Activated CD8-positive, alpha-beta memory T cell treated with anti-CD3 and anti-CD28 coated beads for 48 hours (primary cell): ENCODE measurements at regions not wholly inside any gene's neighbourhood (a gene's known extent, or its start where the extent isn't known, plus 50 kb on each side); places are given as distances from the start of the nearest gene placed in this dataset.
"Not testable (repeated sequence)": the region's sequence is repeated elsewhere in the genome, so short reads cannot be mapped to it uniquely, and the experiment has no call there.

Experiments
- DNase-seq, 3 experiments: peaks; one replicate each; pipeline ENCODE4 v3.0.0-alpha.2; 2020; ENCODE audit warnings: low read depth in 2 of 3, low spot score in 2 of 3

GRCh38 chr16:13697568-13697967 is 222.4 kb upstream of the ERCC4 start:
- DNase-seq, result no peak

- no peak for DNase-seq
Measured at GRCh38 chr16:13702614-13703013, 217.3 kb upstream of the ERCC4 start.

GRCh38 chr16:13708347-13709120 is 211.4 kb upstream of the ERCC4 start:
- DNase-seq, result no peak

GRCh38 chr16:13718748-13719147 is 201.2 kb upstream of the ERCC4 start:
- DNase-seq, result no peak

GRCh38 chr16:13727943-13728342 is 192.0 kb upstream of the ERCC4 start:
- no peak for DNase-seq

- DNase-seq, result no peak
Measured at GRCh38 chr16:13733561-13733960, 186.4 kb upstream of the ERCC4 start.

GRCh38 chr16:13739621-13740373 is 180.2 kb upstream of the ERCC4 start:
- DNase-seq, result not testable (repeated sequence)

GRCh38 chr16:13742928-13743327 is 177.0 kb upstream of the ERCC4 start:
- no peak for DNase-seq

GRCh38 chr16:13743571-13743970 is 176.4 kb upstream of the ERCC4 start:
- no peak for DNase-seq

- DNase-seq, result no peak
Measured at GRCh38 chr16:13756411-13757140, 163.4 kb upstream of the ERCC4 start.

GRCh38 chr16:13766334-13766733 is 153.6 kb upstream of the ERCC4 start:
- DNase-seq, result no peak

GRCh38 chr16:13767215-13767614 is 152.7 kb upstream of the ERCC4 start:
- no peak for DNase-seq

GRCh38 chr16:13768471-13768870 is 151.5 kb upstream of the ERCC4 start:
- DNase-seq, result no peak

GRCh38 chr16:13770436-13770835 is 149.5 kb upstream of the ERCC4 start:
- DNase-seq, result no peak

- no peak for DNase-seq
Measured at GRCh38 chr16:13772782-13773181, 147.2 kb upstream of the ERCC4 start.

- no peak for DNase-seq
Measured at GRCh38 chr16:13779676-13780075, 140.3 kb upstream of the ERCC4 start.

- no peak for DNase-seq
Measured at GRCh38 chr16:13780406-13781168, 139.4 kb upstream of the ERCC4 start.

GRCh38 chr16:13781169-13781564 is 138.8 kb upstream of the ERCC4 start:
- DNase-seq, result no peak

- no peak for DNase-seq
Measured at GRCh38 chr16:13781575-13782338, 138.2 kb upstream of the ERCC4 start.

- DNase-seq, result no peak
Measured at GRCh38 chr16:13791095-13791494, 128.9 kb upstream of the ERCC4 start.
